SK-N-SH (cell line): ENCODE measurements at regions not wholly inside any gene's neighbourhood (a gene's known extent, or its start where the extent isn't known, plus 50 kb on each side); places are given as distances from the start of the nearest gene placed in this dataset.

Experiments used
- CTCF ChIA-PET: fragments of 300-600, 350-600 bp; formaldehyde crosslinking; extraction: SDS; loops from one replicate; lab custom pipeline; 2021; lab: Yijun Ruan, JAX
- POLR2A ChIA-PET: fragments of 350-600 bp; sonication (Branson Sonifier 250); formaldehyde crosslinking; extraction: SDS; loops from one replicate; lab custom pipeline; 2020; ENCODE audit warnings: antibody characterized with exemption, inconsistent platforms; lab: Yijun Ruan, JAX
- DNase-seq: peaks from one replicate; pipeline ENCODE4 v3.0.0; 2012
- H2AFZ ChIP-seq: fragments of 200-600 bp; sonication (generic); 2 replicates; pipeline ENCODE4 v1.8.1; 2016; ENCODE audit warnings: antibody characterized with exemption, mild to moderate bottlenecking, low read depth
- H3F3A ChIP-seq: fragments of 200-600 bp; sonication (generic); replicated peaks from 2 replicates; pipeline ENCODE3; 2016; ENCODE audit warnings: antibody characterized with exemption, mild to moderate bottlenecking; ENCODE audit not compliant: insufficient read depth
- H3K27ac ChIP-seq, 2 experiments: fragments of 200-500 bp in 1 of 2; fragments of 200-600 bp in 1 of 2; sonication (Bioruptor generic) in 1 of 2; sonication (generic), shearing (Covaris generic) in 1 of 2; 2 replicates each; pipeline versions ENCODE4 v1.5.1 to v1.6.1; 2014 to 2016; ENCODE audit warnings: low read depth in 2 of 2, inconsistent platforms in 1 of 2, low read length in 1 of 2, mild to moderate bottlenecking in 1 of 2, mixed read lengths in 1 of 2
- H3K27me3 ChIP-seq: fragments of 200-600 bp; sonication (generic), shearing (Covaris generic); 2 replicates; pipeline ENCODE4 v1.6.1; 2016; ENCODE audit warnings: mixed run types; ENCODE audit not compliant: insufficient read depth
- H3K36me3 ChIP-seq, 2 experiments: fragments of 200-500 bp in 1 of 2; fragments of 200-600 bp in 1 of 2; sonication (Bioruptor generic) in 1 of 2; sonication (generic) in 1 of 2; replicated peaks in 1 of 2; 2 replicates each; pipeline versions ENCODE3 to v1.5.1; 2014 to 2016; ENCODE audit warnings: low read length in 1 of 2, mild to moderate bottlenecking in 1 of 2; ENCODE audit not compliant: insufficient read depth in 2 of 2, control insufficient read depth in 1 of 2
- H3K4me1 ChIP-seq, 2 experiments: fragments of 200-500 bp in 1 of 2; fragments of 200-600 bp in 1 of 2; sonication (Bioruptor generic) in 1 of 2; sonication (generic), shearing (Covaris generic) in 1 of 2; 2 replicates each; pipeline versions ENCODE4 v1.5.1 to v1.6.1; 2014 to 2016; ENCODE audit warnings: low read depth in 1 of 2, low read length in 1 of 2, mixed run types in 1 of 2; ENCODE audit not compliant: insufficient read depth in 2 of 2, control insufficient read depth in 1 of 2
- H3K4me2 ChIP-seq: fragments of 200-600 bp; sonication (generic), shearing (Covaris generic); 2 replicates; pipeline ENCODE4 v1.6.1; 2017; ENCODE audit warnings: mixed run types
- H3K4me3 ChIP-seq, 2 experiments: fragments of 200-500 bp in 1 of 2; fragments of 200-600 bp in 1 of 2; sonication (Bioruptor generic) in 1 of 2; sonication (generic), shearing (Covaris generic) in 1 of 2; 2 replicates each; pipeline versions ENCODE4 v1.5.1 to v1.8.1; 2014 to 2016; ENCODE audit warnings: low read depth in 2 of 2, inconsistent platforms in 1 of 2, low read length in 1 of 2, mild to moderate bottlenecking in 1 of 2, mixed read lengths in 1 of 2, moderate library complexity in 1 of 2
- H3K79me2 ChIP-seq: fragments of 200-600 bp; sonication (generic); 2 replicates; pipeline ENCODE4 v1.8.1; 2017; ENCODE audit warnings: mild to moderate bottlenecking; ENCODE audit not compliant: insufficient read depth
- H3K9ac ChIP-seq: fragments of 200-600 bp; sonication (generic); 2 replicates; pipeline ENCODE4 v1.6.1; 2017; ENCODE audit warnings: mixed run types
- H3K9me2 ChIP-seq: fragments of 200-600 bp; sonication (generic); 2 replicates; pipeline ENCODE4 v1.6.1; 2017; ENCODE audit warnings: mixed run types
- H3K9me3 ChIP-seq: fragments of 200-600 bp; sonication (generic); 2 replicates; pipeline ENCODE4 v1.6.1; 2017; ENCODE audit warnings: mixed run types, mild to moderate bottlenecking, moderate library complexity
- H4K20me1 ChIP-seq: fragments of 200-600 bp; sonication (generic); 2 replicates; pipeline ENCODE4 v1.6.1; 2017; ENCODE audit warnings: mild to moderate bottlenecking, mixed run types; ENCODE audit not compliant: insufficient read depth
- CTCF ChIP-seq: fragments of 200-600 bp; sonication (generic); IDR thresholded peaks from 2 replicates; pipeline ENCODE4 v1.6.1; 2017; ENCODE audit warnings: antibody characterized with exemption, mild to moderate bottlenecking, moderate library complexity
- EZH2phosphoT487 ChIP-seq: fragments of 200-600 bp; sonication (generic); IDR thresholded peaks from 2 replicates; pipeline ENCODE4 v1.6.1; 2017; ENCODE audit warnings: low read depth, mixed run types, mild to moderate bottlenecking, antibody characterized with exemption, moderate library complexity, borderline replicate concordance
- FOSL2 ChIP-seq: IDR thresholded peaks from 2 replicates; pipeline ENCODE4 v1.4.0; 2012; ENCODE audit warnings: low read depth, mild to moderate bottlenecking, moderate library complexity, borderline replicate concordance
- FOXJ3 ChIP-seq: sonication (generic); formaldehyde crosslinking; IDR thresholded peaks from 2 replicates; pipeline ENCODE4 v1.5.1; 2020; ENCODE audit warnings: mild to moderate bottlenecking, missing genetic modification reagents
- GABPA ChIP-seq: IDR thresholded peaks from 2 replicates; pipeline ENCODE4 v1.4.0; 2012; ENCODE audit warnings: low read depth, mild to moderate bottlenecking
- IRF3 ChIP-seq: fragments of 150-350 bp; IDR thresholded peaks from 2 replicates; pipeline ENCODE4 v1.6.1; 2016; ENCODE audit warnings: mild to moderate bottlenecking, low read depth, low read length
- JUND ChIP-seq: IDR thresholded peaks from 2 replicates; pipeline ENCODE4 v1.4.0; 2012
- MAX ChIP-seq: IDR thresholded peaks from 2 replicates; pipeline ENCODE4 v1.4.0; 2012; ENCODE audit warnings: low read depth
- MEF2A ChIP-seq: IDR thresholded peaks from 2 replicates; pipeline ENCODE4 v1.4.0; 2012; ENCODE audit warnings: low read depth, borderline replicate concordance
- MXI1 ChIP-seq: IDR thresholded peaks from 2 replicates; pipeline ENCODE4 v1.6.1; 2012; ENCODE audit warnings: mild to moderate bottlenecking, low read depth, low read length, improper control_type of control experiment
- NRF1 ChIP-seq: IDR thresholded peaks from 2 replicates; pipeline ENCODE4 v1.6.1; 2012; ENCODE audit warnings: low read depth, mild to moderate bottlenecking, low read length
- PBX3 ChIP-seq: IDR thresholded peaks from 2 replicates; pipeline ENCODE4; 2012
- POLR2AphosphoS5 ChIP-seq: IDR thresholded peaks from 2 replicates; pipeline ENCODE4 v1.6.1; 2012; ENCODE audit warnings: low read depth, low read length
- RCOR1 ChIP-seq: fragments of 150-350 bp; IDR thresholded peaks from 2 replicates; pipeline ENCODE4 v1.6.1; 2017; ENCODE audit warnings: antibody characterized with exemption, low read length
- RFX5 ChIP-seq: IDR thresholded peaks from 2 replicates; pipeline ENCODE4 v1.6.1; 2012; ENCODE audit warnings: mild to moderate bottlenecking, improper control_type of control experiment, low read length
- RXRA ChIP-seq: IDR thresholded peaks from 2 replicates; pipeline ENCODE4 v1.4.0; 2012; ENCODE audit warnings: low read depth, mild to moderate bottlenecking, borderline replicate concordance
- SIN3A ChIP-seq: IDR thresholded peaks from 2 replicates; pipeline ENCODE4 v1.6.1; 2012; ENCODE audit warnings: low read depth, mild to moderate bottlenecking, low read length, moderate library complexity, borderline replicate concordance
- SMC3 ChIP-seq: IDR thresholded peaks from 2 replicates; pipeline ENCODE4 v1.6.1; 2012; ENCODE audit warnings: low read depth, low read length, improper control_type of control experiment
- TAF1 ChIP-seq: IDR thresholded peaks from 2 replicates; pipeline ENCODE4 v1.6.1; 2012; ENCODE audit warnings: low read depth, mild to moderate bottlenecking, low read length, moderate library complexity, borderline replicate concordance
- TEAD4 ChIP-seq: IDR thresholded peaks from 2 replicates; pipeline ENCODE4 v1.4.0; 2012; ENCODE audit warnings: mild to moderate bottlenecking, borderline replicate concordance; ENCODE audit not compliant: insufficient read depth
- USF2 ChIP-seq: fragments of 150-350 bp; IDR thresholded peaks from 2 replicates; pipeline ENCODE4 v1.6.1; 2017; ENCODE audit warnings: antibody characterized with exemption, low read length, low read depth, borderline replicate concordance
- ZBTB33 ChIP-seq: IDR thresholded peaks from 2 replicates; pipeline ENCODE4 v1.4.0; 2012; ENCODE audit warnings: low read depth, borderline replicate concordance
- WGBS: methylation state at CpG from one replicate; pipeline ENCODE4 v1.1.6; 2017; ENCODE audit warnings: low lambda C conversion rate; 5-methylcytosine and 5-hydroxymethylcytosine counted together

- Histone ChIP-seq H3K4me2 (no peak overlapping the region), H3K79me2 (no peaks in the 10 kb centered on the region), H3K9me2 (no peaks in the 10 kb centered on the region), H3K4me1 (no peaks in the 10 kb centered on the region)
- CTCF ChIA-PET, result no interaction called here
- TF ChIP-seq JUND (no peak), TAF1 (no peak), ZBTB33 (no peak), USF2 (no peak), NRF1 (no peak), FOXJ3 (CRISPR knock-in tag) (no peak), TEAD4 (no peak), RXRA (no peak), MAX (no peak), EZH2phosphoT487 (no peak), RCOR1 (no peak), SIN3A (no peak), FOSL2 (no peak), MEF2A (no peak), GABPA (no peak), POLR2AphosphoS5 (no peak)
- TF ChIP-seq, all 33 proteins: peak for 0
- Histone ChIP-seq H3K27me3 (no peaks in the 10 kb centered on the region), H2AFZ (no peak overlapping the region), H3F3A (no peaks in the 10 kb centered on the region), H3K4me3 (no peak overlapping the region), H3K9me3 (no peaks in the 10 kb centered on the region), H4K20me1 (no peaks in the 10 kb centered on the region), H3K9ac (no peak overlapping the region), H3K27ac (no peak overlapping the region), H3K36me3 (no peaks in the 10 kb centered on the region)
- 4% methylated on average over 2 of the region's 2 CpGs for whole genome bisulfite sequencing
- POLR2A ChIA-PET, result no interaction called here
- DNase-seq, result no peak
Measured at GRCh38 chrX:117508021-117508420, 608.6 kb downstream of the KLHL13 start.

GRCh38 chrX:117487421-117487820 lies 629.2 kb downstream of the KLHL13 start:
- H3F3A ChIP-seq, result no peaks in the 10 kb centered on the region
- no peak overlapping the region for H2AFZ ChIP-seq
- 0% methylated on average over 1 of the region's 1 CpG for WGBS
- POLR2A ChIA-PET, result no interaction called here
- H3K36me3 ChIP-seq, result no peaks in the 10 kb centered on the region
- DNase-seq, result no peak
- no peak overlapping the region for H3K4me2 ChIP-seq
- H3K9me2 ChIP-seq, result no peaks in the 10 kb centered on the region
- CTCF ChIA-PET, result no interaction called here
- no peaks in the 10 kb centered on the region for H3K79me2 ChIP-seq
- H3K4me1 ChIP-seq, result no peaks in the 10 kb centered on the region
- H3K27ac ChIP-seq, result no peak overlapping the region
- H3K27me3 ChIP-seq, result no peaks in the 10 kb centered on the region
- H3K9ac ChIP-seq, result no peak overlapping the region
- no peaks in the 10 kb centered on the region for H4K20me1 ChIP-seq
- no peaks in the 10 kb centered on the region for H3K9me3 ChIP-seq
- H3K4me3 ChIP-seq, result no peak overlapping the region
- TF ChIP-seq PBX3, result no peak
- no peak for TF ChIP-seq RCOR1
- no peak for TF ChIP-seq CTCF
- no peak for TF ChIP-seq EZH2phosphoT487
- TF ChIP-seq MXI1, result no peak
- TF ChIP-seq TEAD4, result no peak
- no peak for TF ChIP-seq IRF3
- no peak for TF ChIP-seq RFX5
- no peak for TF ChIP-seq GABPA
- TF ChIP-seq RXRA, result no peak
- no peak for TF ChIP-seq SMC3
- TF ChIP-seq POLR2AphosphoS5, result no peak
- TF ChIP-seq TAF1, result no peak
